ENCODE measurements at regions not wholly inside any gene's neighbourhood (a gene's known extent, or its start where the extent isn't known, plus 50 kb on each side); places are given as distances from the start of the nearest gene placed in this dataset.

DNA sequence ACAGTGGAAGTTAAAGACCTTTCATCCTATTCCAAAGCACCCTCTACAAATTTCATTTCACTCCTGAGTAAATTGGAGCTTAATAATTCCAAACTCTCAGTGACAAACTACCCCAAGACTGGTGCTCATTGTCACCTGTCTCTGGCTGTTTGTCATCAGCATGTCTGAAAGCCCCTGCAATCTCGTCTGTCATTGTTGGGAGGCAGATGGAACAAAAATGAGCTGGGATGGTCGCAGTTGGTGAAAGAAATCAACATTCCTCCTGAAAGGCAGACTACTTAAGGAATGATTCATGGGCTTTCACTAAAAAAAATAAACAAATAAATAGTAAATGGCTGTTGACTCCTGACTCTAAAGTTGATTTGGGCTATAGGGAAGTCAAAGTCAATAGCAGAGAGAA, 69.7 kb upstream of the PALS2 start:
- TF ChIP-seq, protein P1, sequence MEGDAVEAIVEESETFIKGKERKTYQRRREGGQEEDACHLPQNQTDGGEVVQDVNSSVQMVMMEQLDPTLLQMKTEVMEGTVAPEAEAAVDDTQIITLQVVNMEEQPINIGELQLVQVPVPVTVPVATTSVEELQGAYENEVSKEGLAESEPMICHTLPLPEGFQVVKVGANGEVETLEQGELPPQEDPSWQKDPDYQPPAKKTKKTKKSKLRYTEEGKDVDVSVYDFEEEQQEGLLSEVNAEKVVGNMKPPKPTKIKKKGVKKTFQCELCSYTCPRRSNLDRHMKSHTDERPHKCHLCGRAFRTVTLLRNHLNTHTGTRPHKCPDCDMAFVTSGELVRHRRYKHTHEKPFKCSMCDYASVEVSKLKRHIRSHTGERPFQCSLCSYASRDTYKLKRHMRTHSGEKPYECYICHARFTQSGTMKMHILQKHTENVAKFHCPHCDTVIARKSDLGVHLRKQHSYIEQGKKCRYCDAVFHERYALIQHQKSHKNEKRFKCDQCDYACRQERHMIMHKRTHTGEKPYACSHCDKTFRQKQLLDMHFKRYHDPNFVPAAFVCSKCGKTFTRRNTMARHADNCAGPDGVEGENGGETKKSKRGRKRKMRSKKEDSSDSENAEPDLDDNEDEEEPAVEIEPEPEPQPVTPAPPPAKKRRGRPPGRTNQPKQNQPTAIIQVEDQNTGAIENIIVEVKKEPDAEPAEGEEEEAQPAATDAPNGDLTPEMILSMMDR (IDR thresholded peaks at IDR 0.05; ENCODE audit: insufficient read depth, low read length) = no peak
- TF ChIP-seq, protein P2, sequence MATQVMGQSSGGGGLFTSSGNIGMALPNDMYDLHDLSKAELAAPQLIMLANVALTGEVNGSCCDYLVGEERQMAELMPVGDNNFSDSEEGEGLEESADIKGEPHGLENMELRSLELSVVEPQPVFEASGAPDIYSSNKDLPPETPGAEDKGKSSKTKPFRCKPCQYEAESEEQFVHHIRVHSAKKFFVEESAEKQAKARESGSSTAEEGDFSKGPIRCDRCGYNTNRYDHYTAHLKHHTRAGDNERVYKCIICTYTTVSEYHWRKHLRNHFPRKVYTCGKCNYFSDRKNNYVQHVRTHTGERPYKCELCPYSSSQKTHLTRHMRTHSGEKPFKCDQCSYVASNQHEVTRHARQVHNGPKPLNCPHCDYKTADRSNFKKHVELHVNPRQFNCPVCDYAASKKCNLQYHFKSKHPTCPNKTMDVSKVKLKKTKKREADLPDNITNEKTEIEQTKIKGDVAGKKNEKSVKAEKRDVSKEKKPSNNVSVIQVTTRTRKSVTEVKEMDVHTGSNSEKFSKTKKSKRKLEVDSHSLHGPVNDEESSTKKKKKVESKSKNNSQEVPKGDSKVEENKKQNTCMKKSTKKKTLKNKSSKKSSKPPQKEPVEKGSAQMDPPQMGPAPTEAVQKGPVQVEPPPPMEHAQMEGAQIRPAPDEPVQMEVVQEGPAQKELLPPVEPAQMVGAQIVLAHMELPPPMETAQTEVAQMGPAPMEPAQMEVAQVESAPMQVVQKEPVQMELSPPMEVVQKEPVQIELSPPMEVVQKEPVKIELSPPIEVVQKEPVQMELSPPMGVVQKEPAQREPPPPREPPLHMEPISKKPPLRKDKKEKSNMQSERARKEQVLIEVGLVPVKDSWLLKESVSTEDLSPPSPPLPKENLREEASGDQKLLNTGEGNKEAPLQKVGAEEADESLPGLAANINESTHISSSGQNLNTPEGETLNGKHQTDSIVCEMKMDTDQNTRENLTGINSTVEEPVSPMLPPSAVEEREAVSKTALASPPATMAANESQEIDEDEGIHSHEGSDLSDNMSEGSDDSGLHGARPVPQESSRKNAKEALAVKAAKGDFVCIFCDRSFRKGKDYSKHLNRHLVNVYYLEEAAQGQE (IDR thresholded peaks at IDR 0.05; ENCODE audit: insufficient replicate concordance, low read depth) = no peak
- TF ChIP-seq POLR2AphosphoS5 (IDR thresholded peaks at IDR 0.05; ENCODE audit: low read depth) (no peak), GABPA (IDR thresholded peaks at IDR 0.05; ENCODE audit: low read depth) (no peak), SPI1 (IDR thresholded peaks at IDR 0.05; ENCODE audit: borderline replicate concordance, low read depth) (no peak)
